HCT116 (cell line): ENCODE measurements at regions not wholly inside any gene's neighbourhood (a gene's known extent, or its start where the extent isn't known, plus 50 kb on each side); places are given as distances from the start of the nearest gene placed in this dataset.

ENCODE experiments used
- ATAC-seq: fragments of 200-7000 bp; cut with Tn5 transposase; 2 replicates; pipeline ENCODE4 v1.9.1; 2020; ENCODE audit warnings: mild to moderate bottlenecking, moderate library complexity
- BruUV-seq: library from RNA; stranded (reverse); fragments of 400-500 nt; replicated peaks from 2 replicates; lab custom pipeline; 2021; lab: Mats Ljungman, UMichigan
- CTCF ChIA-PET: fragments of 300-600 bp; sonication (Branson Sonifier 250); formaldehyde crosslinking; loops from one replicate; lab custom pipeline; 2021; ENCODE audit warnings: antibody characterized with exemption; lab: Charles Lee
- POLR2A ChIA-PET: fragments of 300-600, 350-600 bp; sonication (Branson Sonifier 250); formaldehyde crosslinking; loops from one replicate; lab custom pipeline; 2021; ENCODE audit warnings: antibody characterized with exemption; lab: Charles Lee
- RAD21 ChIA-PET, 2 experiments: fragments of 300-600 bp; sonication (Branson Sonifier 250); formaldehyde crosslinking; loops; one replicate each; lab custom pipeline; 2023; ENCODE audit warnings: low total read pairs in 2 of 2; ENCODE audit not compliant: uncharacterized antibody in 2 of 2, unreplicated experiment in 2 of 2, low non-redundant PET in 1 of 2; lab: Charles Lee
- DNase-seq: peaks from one replicate; pipeline ENCODE4 v3.0.0-alpha.2; 2010; ENCODE audit warnings: low read depth, low spot score
- H2AFZ ChIP-seq: fragments of 200-600 bp; shearing (Covaris generic), sonication (generic); 2 replicates; pipeline ENCODE4 v1.6.1; 2017; ENCODE audit warnings: low read depth, mixed run types, mixed read lengths, antibody characterized with exemption, low read length; ENCODE audit not compliant: poor library complexity, severe bottlenecking
- H3K27ac ChIP-seq: 2 replicates; pipeline ENCODE4 v1.5.1; 2012; ENCODE audit warnings: low read depth, low read length
- H3K27me3 ChIP-seq: fragments of 200-600 bp; sonication (generic); 2 replicates; pipeline ENCODE4 v1.6.1; 2016; ENCODE audit warnings: mixed run types, low read length, mixed read lengths; ENCODE audit not compliant: insufficient read depth
- H3K36me3 ChIP-seq, 2 experiments: fragments of 200-500 bp in 1 of 2; fragments of 200-600 bp in 1 of 2; sonication (Bioruptor generic) in 1 of 2; sonication (generic) in 1 of 2; 2 replicates each; pipeline versions ENCODE4 v1.5.1 to v1.6.1; 2014 to 2016; ENCODE audit warnings: low read length in 2 of 2, inconsistent platforms in 1 of 2, mixed read lengths in 1 of 2, mixed run types in 1 of 2; ENCODE audit not compliant: insufficient read depth in 2 of 2, control insufficient read depth in 1 of 2
- H3K4me1 ChIP-seq, 2 experiments: fragments of 200-600 bp in 1 of 2; sonication (generic) in 1 of 2; 2 replicates each; pipeline versions ENCODE4 v1.5.1 to v1.6.1; 2012 to 2017; ENCODE audit warnings: low read length in 2 of 2, inconsistent platforms in 1 of 2, mild to moderate bottlenecking in 1 of 2, mixed read lengths in 1 of 2, mixed run types in 1 of 2, moderate library complexity in 1 of 2; ENCODE audit not compliant: insufficient read depth in 2 of 2, control insufficient read depth in 1 of 2
- H3K4me2 ChIP-seq: fragments of 200-600 bp; sonication (generic); 2 replicates; pipeline ENCODE4 v1.6.1; 2017; ENCODE audit warnings: mixed run types, low read length, mixed read lengths
- H3K4me3 ChIP-seq, 2 experiments: fragments of 200-600 bp in 1 of 2; sonication (generic) in 1 of 2; replicated peaks in 1 of 2; 2 replicates each; pipeline ENCODE4 v1.5.1; 2011 to 2016; ENCODE audit warnings: low read length in 2 of 2, control low read depth in 1 of 2, low read depth in 1 of 2, mild to moderate bottlenecking in 1 of 2, mixed read lengths in 1 of 2, mixed run types in 1 of 2
- H3K79me2 ChIP-seq: fragments of 200-600 bp; sonication (generic); 2 replicates; pipeline ENCODE4 v1.6.1; 2017; ENCODE audit warnings: mild to moderate bottlenecking, mixed run types, low read length, moderate library complexity, mixed read lengths; ENCODE audit not compliant: insufficient read depth
- H3K9ac ChIP-seq: fragments of 200-600 bp; sonication (generic); 2 replicates; pipeline ENCODE4 v1.6.1; 2016; ENCODE audit warnings: low read length, mixed read lengths
- H3K9me2 ChIP-seq: fragments of 200-600 bp; sonication (generic), shearing (Covaris generic); 2 replicates; pipeline ENCODE4 v1.6.1; 2017; ENCODE audit warnings: mixed run types, mild to moderate bottlenecking, moderate library complexity; ENCODE audit not compliant: insufficient read depth
- H3K9me3 ChIP-seq, 2 experiments: fragments of 200-500 bp in 1 of 2; fragments of 200-600 bp in 1 of 2; sonication (Bioruptor generic) in 1 of 2; sonication (generic) in 1 of 2; 2 replicates each; pipeline ENCODE4 v1.6.1; 2014 to 2017; ENCODE audit warnings: low read length in 2 of 2, mixed read lengths in 2 of 2, inconsistent platforms in 1 of 2, low read depth in 1 of 2, mild to moderate bottlenecking in 1 of 2, mixed run types in 1 of 2, moderate library complexity in 1 of 2; ENCODE audit not compliant: control insufficient read depth in 1 of 2, insufficient read depth in 1 of 2
- H4K20me1 ChIP-seq: fragments of 200-600 bp; sonication (generic), shearing (Covaris generic); 2 replicates; pipeline ENCODE4 v1.6.1; 2017; ENCODE audit warnings: mixed run types, mild to moderate bottlenecking, moderate library complexity; ENCODE audit not compliant: insufficient read depth
- EGR1 ChIP-seq: IDR thresholded peaks from 2 replicates; pipeline ENCODE4 v1.6.1; 2012; ENCODE audit warnings: low read depth
- ELF1 ChIP-seq: IDR thresholded peaks from 2 replicates; pipeline ENCODE4 v1.6.1; 2012; ENCODE audit warnings: low read depth, borderline replicate concordance
- MAX ChIP-seq: IDR thresholded peaks from 2 replicates; pipeline ENCODE4 v1.6.1; 2012
- POLR2A ChIP-seq: IDR thresholded peaks from 2 replicates; pipeline ENCODE4 v1.7.0; 2011; ENCODE audit warnings: borderline replicate concordance; ENCODE audit not compliant: insufficient read depth, insufficient read length; ENCODE audit errors: extremely low read depth
- RAD21 ChIP-seq: IDR thresholded peaks from 2 replicates; pipeline ENCODE4 v1.6.1; 2012; ENCODE audit warnings: low read depth, mild to moderate bottlenecking
- YY1 ChIP-seq: IDR thresholded peaks from 2 replicates; pipeline ENCODE4 v1.6.1; 2011; ENCODE audit warnings: low read length, low read depth, moderate library complexity, mild to moderate bottlenecking; ENCODE audit not compliant: insufficient replicate concordance; ENCODE audit errors: extremely low read depth
- intact Hi-C: fragments of 100-400 bp; cut with micrococcal nuclease; formaldehyde crosslinking; loops from 2 replicates; pipeline ENCODE4 v1.10.0; 2022
- TF ChIP-seq, protein P1 (sequence below): IDR thresholded peaks from 2 replicates; pipeline ENCODE4 v1.6.1; 2011; ENCODE audit warnings: mild to moderate bottlenecking, low read length, moderate library complexity; ENCODE audit not compliant: insufficient replicate concordance; ENCODE audit errors: extremely low read depth

DNA sequence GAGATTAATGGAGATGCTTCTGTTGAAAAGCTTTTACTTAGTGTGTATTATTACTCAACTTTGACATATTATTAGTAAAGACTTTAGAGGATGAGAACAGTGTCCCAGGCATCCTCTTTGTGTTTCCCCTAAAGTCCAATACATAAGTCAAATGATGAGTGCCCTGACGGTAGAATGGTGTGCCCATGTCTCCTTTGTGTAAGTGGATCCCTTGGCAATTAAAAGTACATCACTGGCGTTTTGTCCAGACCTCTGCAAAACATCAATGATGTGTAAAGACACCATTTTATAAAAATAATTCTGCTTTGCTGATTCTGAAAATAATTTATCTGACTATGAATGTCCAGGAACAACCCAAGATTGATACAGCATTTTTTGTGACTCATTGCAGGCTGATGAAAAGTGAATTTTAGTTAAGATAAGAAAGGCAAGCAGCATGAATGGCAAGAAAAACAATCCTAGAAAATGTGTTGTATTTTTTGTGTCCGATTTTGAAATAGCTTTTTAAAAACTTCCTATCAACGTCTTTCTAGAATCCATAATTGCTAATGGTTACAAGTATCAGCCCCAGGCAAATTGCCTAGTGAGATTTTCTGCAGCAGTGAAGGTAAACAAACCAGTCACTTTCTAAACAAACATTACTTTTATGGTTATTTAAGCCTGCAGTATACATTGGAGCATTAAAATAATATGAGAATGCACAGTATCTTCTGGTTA, 251.5 kb downstream of the PTPRC start:
- POLR2A ChIA-PET = no interaction called here
- BruUV-seq = no TSS peak

More for the DNA sequence above, 251.5 kb downstream of the PTPRC start:
- no peaks in the 10 kb centered on the region for H3K4me1 ChIP-seq
- intact Hi-C loops = no loop called here
- no peaks in the 10 kb centered on the region for H3K79me2 ChIP-seq
- RAD21 ChIA-PET = no interaction called here
- TF ChIP-seq POLR2A = no peak
- TF ChIP-seq, protein P1, sequence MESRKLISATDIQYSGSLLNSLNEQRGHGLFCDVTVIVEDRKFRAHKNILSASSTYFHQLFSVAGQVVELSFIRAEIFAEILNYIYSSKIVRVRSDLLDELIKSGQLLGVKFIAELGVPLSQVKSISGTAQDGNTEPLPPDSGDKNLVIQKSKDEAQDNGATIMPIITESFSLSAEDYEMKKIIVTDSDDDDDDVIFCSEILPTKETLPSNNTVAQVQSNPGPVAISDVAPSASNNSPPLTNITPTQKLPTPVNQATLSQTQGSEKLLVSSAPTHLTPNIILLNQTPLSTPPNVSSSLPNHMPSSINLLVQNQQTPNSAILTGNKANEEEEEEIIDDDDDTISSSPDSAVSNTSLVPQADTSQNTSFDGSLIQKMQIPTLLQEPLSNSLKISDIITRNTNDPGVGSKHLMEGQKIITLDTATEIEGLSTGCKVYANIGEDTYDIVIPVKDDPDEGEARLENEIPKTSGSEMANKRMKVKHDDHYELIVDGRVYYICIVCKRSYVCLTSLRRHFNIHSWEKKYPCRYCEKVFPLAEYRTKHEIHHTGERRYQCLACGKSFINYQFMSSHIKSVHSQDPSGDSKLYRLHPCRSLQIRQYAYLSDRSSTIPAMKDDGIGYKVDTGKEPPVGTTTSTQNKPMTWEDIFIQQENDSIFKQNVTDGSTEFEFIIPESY = no peak
- no peak for TF ChIP-seq ELF1
- no peak for TF ChIP-seq RAD21
- no peak for TF ChIP-seq YY1
- TF ChIP-seq EGR1 = no peak
- no peak for TF ChIP-seq MAX
- TF ChIP-seq, all 23 proteins: peak for 0
- Histone ChIP-seq H3K36me3 (no peaks in the 10 kb centered on the region), H3K27ac (no peak overlapping the region), H3K4me2 (no peak overlapping the region), H3K9me2 (no peaks in the 10 kb centered on the region; the same call in 1 of the 2 replicates), H3K9ac (no peak overlapping the region), H3K27me3 (no peaks in the 10 kb centered on the region), H4K20me1 (no peaks in the 10 kb centered on the region), H3K4me3 (no peak overlapping the region), H2AFZ (no peak overlapping the region), H3K9me3 (no peaks in the 10 kb centered on the region)
- DNase-seq (no peak), ATAC-seq (no peak)
- CTCF ChIA-PET = no interaction called here
